ENCODE measurements at regions not wholly inside any gene's neighbourhood (a gene's known extent, or its start where the extent isn't known, plus 50 kb on each side); places are given as distances from the start of the nearest gene placed in this dataset.

DNA sequence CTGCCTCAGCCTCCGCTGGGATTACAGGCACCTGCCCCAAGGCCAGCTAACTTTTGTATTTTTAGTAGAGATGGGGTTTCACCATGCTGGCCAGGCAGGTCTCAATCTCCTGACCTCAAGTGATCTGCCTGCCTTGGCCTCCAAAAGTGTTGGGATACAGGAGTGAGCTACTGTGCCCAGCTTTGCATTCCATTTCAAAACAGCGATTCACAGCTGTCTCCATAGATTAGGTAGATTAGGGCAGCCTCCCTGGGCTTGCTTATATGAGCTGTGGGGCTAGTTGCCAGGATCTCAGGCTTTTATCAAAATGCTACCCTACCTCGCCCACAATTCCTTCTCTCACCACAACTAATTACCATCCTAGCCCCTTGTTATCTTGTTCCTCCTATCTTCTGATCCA is 176.4 kb upstream of the ZKSCAN2 start:
- H3K9ac ChIP-seq (ENCODE audit: low read length): no peak overlapping the region
- H4K8ac ChIP-seq (ENCODE audit: low read length): no peak overlapping the region
- no peak overlapping the region for H2BK5ac ChIP-seq (ENCODE audit: low read depth, low read length, poor library complexity, severe bottlenecking)
- DNase-seq: no peak
- H3K18ac ChIP-seq (ENCODE audit: low read depth in 1 of 2, low read length in 2 of 2): no peak overlapping the region
- H2BK120ac ChIP-seq (ENCODE audit: low read depth, low read length): no peak overlapping the region
- H3K4me1 ChIP-seq (ENCODE audit: control insufficient read depth, insufficient read depth, low read depth, low read length): no peaks in the 10 kb centered on the region
- H2BK12ac ChIP-seq (ENCODE audit: low read length in 2 of 2): no peak overlapping the region
- no peaks in the 10 kb centered on the region for H3K27me3 ChIP-seq (ENCODE audit: control insufficient read depth in 1 of 2, insufficient read depth in 1 of 2, low read length in 2 of 2)
- no peak overlapping the region for H2AK5ac ChIP-seq (ENCODE audit: low read length, severe bottlenecking)
- H3K9me3 ChIP-seq (ENCODE audit: control insufficient read depth, low read length): no peaks in the 10 kb centered on the region
- H3K14ac ChIP-seq (ENCODE audit: low read length in 2 of 2): no peak overlapping the region
- H2BK15ac ChIP-seq (ENCODE audit: low read depth, poor library complexity, severe bottlenecking): no peak overlapping the region
- no peaks in the 10 kb centered on the region for H3K36me3 ChIP-seq (ENCODE audit: control insufficient read depth in 1 of 2, insufficient read depth in 2 of 2, low read depth in 1 of 2, low read length in 2 of 2)
- no peak overlapping the region for H3K23ac ChIP-seq (ENCODE audit: low read length in 2 of 2)
- H2AFZ ChIP-seq (ENCODE audit: low read depth, low read length): no peak overlapping the region
- no peak overlapping the region for H3K4me3 ChIP-seq (ENCODE audit: insufficient read depth in 1 of 2, low read depth in 1 of 2, low read length in 2 of 2)
- no peak overlapping the region for H4K91ac ChIP-seq (ENCODE audit: low read length)
- no peak overlapping the region for H3K4me2 ChIP-seq (ENCODE audit: low read length, poor library complexity, severe bottlenecking)
- 50% methylated on average over 3 of the region's 3 CpGs for WGBS
- no peak overlapping the region for H3K27ac ChIP-seq (ENCODE audit: low read length, poor library complexity, severe bottlenecking)
- no peaks in the 10 kb centered on the region for H3K79me1 ChIP-seq (replicated peaks; ENCODE audit: low read length, poor library complexity, severe bottlenecking)
- no peak overlapping the region for H3K4ac ChIP-seq (ENCODE audit: low read depth in 1 of 2, low read length in 2 of 2)

DNA sequence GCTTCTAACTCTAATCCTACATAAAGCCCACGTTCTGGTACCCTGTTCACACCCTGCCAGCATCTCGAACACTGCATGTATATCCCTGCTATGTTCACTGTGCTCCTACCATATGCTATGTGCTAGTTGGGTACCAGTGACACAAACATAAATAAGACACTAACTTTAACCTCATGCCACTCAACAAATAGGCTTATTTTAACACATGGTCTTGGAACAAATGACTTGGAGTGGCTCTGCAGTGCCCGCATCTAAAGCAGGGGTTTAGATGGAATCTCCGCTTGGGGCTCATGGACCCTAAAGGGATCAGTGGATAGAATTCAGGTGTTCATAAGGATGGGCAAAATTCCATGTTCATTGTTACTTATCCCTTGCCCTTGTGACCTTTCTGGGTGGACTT is 175.7 kb upstream of the ZKSCAN2 start:
- H2AFZ ChIP-seq (ENCODE audit: low read depth, low read length): no peak overlapping the region
- H2BK12ac ChIP-seq (ENCODE audit: low read length in 2 of 2): no peak overlapping the region
- no peak overlapping the region for H4K8ac ChIP-seq (ENCODE audit: low read length)
- H3K4me1 ChIP-seq (ENCODE audit: control insufficient read depth, insufficient read depth, low read depth, low read length): no peaks in the 10 kb centered on the region
- H2BK5ac ChIP-seq (ENCODE audit: low read depth, low read length, poor library complexity, severe bottlenecking): no peak overlapping the region
- H3K9me3 ChIP-seq (ENCODE audit: control insufficient read depth, low read length): no peaks in the 10 kb centered on the region
- H3K27ac ChIP-seq (ENCODE audit: low read length, poor library complexity, severe bottlenecking): no peak overlapping the region
- no peak overlapping the region for H2BK120ac ChIP-seq (ENCODE audit: low read depth, low read length)
- no peak overlapping the region for H3K23ac ChIP-seq (ENCODE audit: low read length in 2 of 2)
- no peak for DNase-seq
- no peak overlapping the region for H4K91ac ChIP-seq (ENCODE audit: low read length)
- H3K14ac ChIP-seq (ENCODE audit: low read length in 2 of 2): no peak overlapping the region
- H3K4me3 ChIP-seq (ENCODE audit: insufficient read depth in 1 of 2, low read depth in 1 of 2, low read length in 2 of 2): no peak overlapping the region
- no peak overlapping the region for H3K4me2 ChIP-seq (ENCODE audit: low read length, poor library complexity, severe bottlenecking)
- H3K4ac ChIP-seq (ENCODE audit: low read depth in 1 of 2, low read length in 2 of 2): no peak overlapping the region
- no peaks in the 10 kb centered on the region for H3K79me1 ChIP-seq (replicated peaks; ENCODE audit: low read length, poor library complexity, severe bottlenecking)
- no peak overlapping the region for H3K9ac ChIP-seq (ENCODE audit: low read length)
- no peaks in the 10 kb centered on the region for H3K36me3 ChIP-seq (ENCODE audit: control insufficient read depth in 1 of 2, insufficient read depth in 2 of 2, low read depth in 1 of 2, low read length in 2 of 2)
- H3K18ac ChIP-seq (ENCODE audit: low read depth in 1 of 2, low read length in 2 of 2): no peak overlapping the region
- 63% methylated on average over 4 of the region's 4 CpGs for WGBS
- H2BK15ac ChIP-seq (ENCODE audit: low read depth, poor library complexity, severe bottlenecking): no peak overlapping the region
- no peaks in the 10 kb centered on the region for H3K27me3 ChIP-seq (ENCODE audit: control insufficient read depth in 1 of 2, insufficient read depth in 1 of 2, low read length in 2 of 2)
- H2AK5ac ChIP-seq (ENCODE audit: low read length, severe bottlenecking): no peak overlapping the region

DNA sequence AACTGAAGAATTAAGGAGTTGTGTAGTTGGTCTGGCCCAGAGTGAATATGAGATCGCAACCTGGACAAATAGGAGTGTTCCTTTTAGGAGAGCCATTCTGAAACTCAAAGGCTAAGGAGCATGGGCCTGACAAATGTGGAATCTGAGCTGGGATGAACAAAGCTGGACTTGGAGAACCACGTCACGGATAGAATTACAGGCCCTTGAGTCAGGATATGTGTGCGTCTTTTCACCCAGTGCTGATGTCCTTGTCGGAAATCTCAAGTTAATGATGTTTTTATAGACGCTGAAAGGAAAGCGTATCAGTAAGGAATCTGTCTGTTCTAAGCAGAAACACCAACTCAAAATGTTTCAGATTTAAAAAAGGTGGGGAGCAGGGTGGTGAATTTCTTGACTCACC is 173.8 kb upstream of the ZKSCAN2 start:
- no peak overlapping the region for H2BK15ac ChIP-seq (ENCODE audit: low read depth, poor library complexity, severe bottlenecking)
- no peak overlapping the region for H2BK120ac ChIP-seq (ENCODE audit: low read depth, low read length)
- H3K4me2 ChIP-seq (ENCODE audit: low read length, poor library complexity, severe bottlenecking): no peak overlapping the region
- no peak overlapping the region for H3K23ac ChIP-seq (ENCODE audit: low read length in 2 of 2)
- no peak overlapping the region for H3K4me3 ChIP-seq (ENCODE audit: insufficient read depth in 1 of 2, low read depth in 1 of 2, low read length in 2 of 2)
- H2BK12ac ChIP-seq (ENCODE audit: low read length in 2 of 2): no peak overlapping the region
- DNase-seq: no peak
- H4K8ac ChIP-seq (ENCODE audit: low read length): no peak overlapping the region
- H3K36me3 ChIP-seq (ENCODE audit: control insufficient read depth in 1 of 2, insufficient read depth in 2 of 2, low read depth in 1 of 2, low read length in 2 of 2): no peaks in the 10 kb centered on the region
- H3K27ac ChIP-seq (ENCODE audit: low read length, poor library complexity, severe bottlenecking): no peak overlapping the region
- no peaks in the 10 kb centered on the region for H3K9me3 ChIP-seq (ENCODE audit: control insufficient read depth, low read length)
- no peak overlapping the region for H3K4ac ChIP-seq (ENCODE audit: low read depth in 1 of 2, low read length in 2 of 2)
- H4K91ac ChIP-seq (ENCODE audit: low read length): no peak overlapping the region
- no peaks in the 10 kb centered on the region for H3K79me1 ChIP-seq (replicated peaks; ENCODE audit: low read length, poor library complexity, severe bottlenecking)
- H2BK5ac ChIP-seq (ENCODE audit: low read depth, low read length, poor library complexity, severe bottlenecking): no peak overlapping the region
- no peak overlapping the region for H3K9ac ChIP-seq (ENCODE audit: low read length)
- no peak overlapping the region for H2AFZ ChIP-seq (ENCODE audit: low read depth, low read length)
- H3K18ac ChIP-seq (ENCODE audit: low read depth in 1 of 2, low read length in 2 of 2): no peak overlapping the region
- H3K27me3 ChIP-seq (ENCODE audit: control insufficient read depth in 1 of 2, insufficient read depth in 1 of 2, low read length in 2 of 2): no peaks in the 10 kb centered on the region
- H3K4me1 ChIP-seq (ENCODE audit: control insufficient read depth, insufficient read depth, low read depth, low read length): no peaks in the 10 kb centered on the region
- no peak overlapping the region for H2AK5ac ChIP-seq (ENCODE audit: low read length, severe bottlenecking)
- H3K14ac ChIP-seq (ENCODE audit: low read length in 2 of 2): no peak overlapping the region
- 81% methylated on average over 7 of the region's 7 CpGs for WGBS

DNA sequence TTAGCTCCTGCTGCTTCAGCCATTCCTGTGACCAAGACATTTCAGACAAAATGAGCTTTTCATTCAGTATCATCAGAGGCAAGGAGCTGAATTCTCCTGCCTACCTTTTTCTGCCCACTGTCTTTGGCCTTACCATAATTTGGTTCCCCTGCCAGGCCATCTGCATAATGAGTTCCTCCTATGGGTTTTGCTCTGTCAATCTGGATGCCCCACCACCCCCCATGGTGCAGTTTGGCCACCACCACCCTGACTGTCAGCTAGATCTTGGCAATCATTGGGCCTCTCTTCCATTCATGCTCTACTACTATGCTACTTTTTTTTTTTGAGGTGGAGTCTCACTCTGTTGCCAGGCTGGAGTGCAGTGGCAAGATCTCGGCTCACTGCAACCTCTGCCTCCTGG is 169.2 kb upstream of the ZKSCAN2 start:
- Histone ChIP-seq H3K27ac (ENCODE audit: low read length, poor library complexity, severe bottlenecking) (no peak overlapping the region), H3K4me1 (ENCODE audit: control insufficient read depth, insufficient read depth, low read depth, low read length) (no peaks in the 10 kb centered on the region), H3K14ac (ENCODE audit: low read length in 2 of 2) (no peak overlapping the region), H3K4me2 (ENCODE audit: low read length, poor library complexity, severe bottlenecking) (no peak overlapping the region), H3K23ac (ENCODE audit: low read length in 2 of 2) (no peak overlapping the region), H4K91ac (ENCODE audit: low read length) (no peak overlapping the region), H3K79me1 (replicated peaks; ENCODE audit: low read length, poor library complexity, severe bottlenecking) (no peaks in the 10 kb centered on the region), H2BK15ac (ENCODE audit: low read depth, poor library complexity, severe bottlenecking) (no peak overlapping the region), H2BK5ac (ENCODE audit: low read depth, low read length, poor library complexity, severe bottlenecking) (no peak overlapping the region), H3K9ac (ENCODE audit: low read length) (no peak overlapping the region), H3K4me3 (ENCODE audit: insufficient read depth in 1 of 2, low read depth in 1 of 2, low read length in 2 of 2) (no peak overlapping the region), H2AFZ (ENCODE audit: low read depth, low read length) (no peak overlapping the region), H2AK5ac (ENCODE audit: low read length, severe bottlenecking) (no peak overlapping the region), H3K9me3 (ENCODE audit: control insufficient read depth, low read length) (no peaks in the 10 kb centered on the region), H4K8ac (ENCODE audit: low read length) (no peak overlapping the region), H2BK120ac (ENCODE audit: low read depth, low read length) (no peak overlapping the region), H3K18ac (ENCODE audit: low read depth in 1 of 2, low read length in 2 of 2) (no peak overlapping the region), H3K36me3 (ENCODE audit: control insufficient read depth in 1 of 2, insufficient read depth in 2 of 2, low read depth in 1 of 2, low read length in 2 of 2) (no peaks in the 10 kb centered on the region), H3K4ac (ENCODE audit: low read depth in 1 of 2, low read length in 2 of 2) (no peak overlapping the region), H3K27me3 (ENCODE audit: control insufficient read depth in 1 of 2, insufficient read depth in 1 of 2, low read length in 2 of 2) (no peaks in the 10 kb centered on the region), H2BK12ac (ENCODE audit: low read length in 2 of 2) (no peak overlapping the region)
- DNase-seq: no peak
- 79% methylated on average over 1 of the region's 1 CpG for WGBS

Data from mesenchymal stem cell (in vitro differentiated cells and primary cell).